GM13977 (cell line): ENCODE measurements at regions not wholly inside any gene's neighbourhood (a gene's known extent, or its start where the extent isn't known, plus 50 kb on each side); places are given as distances from the start of the nearest gene placed in this dataset.

Source experiments
- DNase-seq: peaks from one replicate; pipeline ENCODE4 v3.0.0; 2012; ENCODE audit warnings: low spot score
- CTCF ChIP-seq: IDR thresholded peaks from 2 replicates; pipeline ENCODE4 v1.5.1; 2012; ENCODE audit warnings: mild to moderate bottlenecking, control low read depth; ENCODE audit not compliant: insufficient read depth; ENCODE audit errors: extremely low read depth, missing control alignments
- in situ Hi-C: fragments of 300-500 bp; cut with MboI; formaldehyde crosslinking; loops from one replicate; pipeline ENCODE4 v1.12.0; 2022; ENCODE audit warnings: low sequenced_read_pairs, low pct_unique_long_range_greater_than_20kb, mixed read lengths, inconsistent platforms; ENCODE audit not compliant: unreplicated experiment

DNA sequence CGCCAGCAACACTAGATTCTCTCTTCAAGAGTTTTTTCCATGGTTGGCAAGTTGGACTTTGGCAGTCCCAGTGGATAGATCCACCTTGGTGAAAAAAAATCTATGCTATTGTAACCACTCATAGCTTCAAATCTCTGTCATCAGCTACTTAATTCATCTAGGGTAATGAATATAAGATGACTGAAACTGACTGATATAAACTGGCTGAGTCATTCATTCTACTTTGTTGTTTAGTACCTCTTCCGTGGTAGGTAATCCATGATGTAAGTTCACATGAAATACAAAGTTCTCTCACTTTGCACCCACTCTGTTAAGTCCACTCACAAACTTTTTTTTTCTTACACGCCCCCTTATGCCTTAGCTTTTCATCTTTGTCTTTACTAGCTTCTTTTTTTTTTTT lies 1381.5 kb downstream of the SLITRK5 start:
- no peak for DNase-seq
- in situ Hi-C loops: no loop called here
- TF ChIP-seq CTCF: no peak

GRCh38 chr13:89053418-89053817 lies 1382.2 kb downstream of the SLITRK5 start:
- no peak for DNase-seq
- no peak for TF ChIP-seq CTCF
- in situ Hi-C loops: no loop called here

GRCh38 chr13:89057274-89057673 lies 1386.1 kb downstream of the SLITRK5 start:
- no peak for TF ChIP-seq CTCF
- no peak for DNase-seq
- in situ Hi-C loops: no loop called here

DNA sequence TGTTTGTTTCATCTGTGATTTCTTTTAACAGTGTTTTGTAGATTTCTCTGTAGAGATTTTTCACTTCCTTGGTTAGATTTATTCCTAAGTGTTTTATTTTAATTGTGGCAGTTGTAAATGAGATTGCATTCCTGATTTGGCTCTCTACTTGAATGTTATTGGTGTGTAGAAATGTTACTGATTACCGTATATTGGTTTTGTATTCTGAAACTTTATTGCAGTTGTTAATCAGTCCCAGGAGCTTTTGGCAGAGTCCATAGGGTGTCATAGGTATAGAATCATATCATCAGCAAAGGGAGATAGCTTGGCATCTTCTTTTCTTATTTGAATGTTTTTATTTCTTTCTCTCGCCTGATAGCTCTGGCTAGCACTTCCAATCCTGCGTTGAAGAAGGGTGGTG lies 1386.7 kb downstream of the SLITRK5 start:
- in situ Hi-C loops: no loop called here
- DNase-seq: no peak
- TF ChIP-seq CTCF: no peak

DNA sequence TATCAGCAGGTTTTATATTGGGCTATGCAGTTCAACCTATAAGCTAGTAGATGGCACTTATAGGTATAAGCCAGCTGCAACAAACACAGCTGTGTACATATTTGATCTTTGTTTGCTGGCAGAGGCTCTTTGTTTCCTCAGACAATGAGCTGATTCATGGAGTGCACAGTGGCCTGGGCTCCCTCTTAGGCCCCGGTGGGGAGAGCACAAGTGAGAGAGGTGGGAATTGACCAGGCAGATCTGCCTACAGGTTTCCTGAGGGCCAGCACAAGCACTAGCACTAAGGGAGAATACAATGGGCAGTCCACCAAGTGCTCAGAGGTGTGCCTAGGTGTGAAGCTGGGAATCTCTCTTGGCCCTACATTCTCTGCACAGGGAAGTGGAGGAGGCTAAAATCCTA lies 1390.7 kb downstream of the SLITRK5 start:
- no peak for DNase-seq
- in situ Hi-C loops: no loop called here

DNA sequence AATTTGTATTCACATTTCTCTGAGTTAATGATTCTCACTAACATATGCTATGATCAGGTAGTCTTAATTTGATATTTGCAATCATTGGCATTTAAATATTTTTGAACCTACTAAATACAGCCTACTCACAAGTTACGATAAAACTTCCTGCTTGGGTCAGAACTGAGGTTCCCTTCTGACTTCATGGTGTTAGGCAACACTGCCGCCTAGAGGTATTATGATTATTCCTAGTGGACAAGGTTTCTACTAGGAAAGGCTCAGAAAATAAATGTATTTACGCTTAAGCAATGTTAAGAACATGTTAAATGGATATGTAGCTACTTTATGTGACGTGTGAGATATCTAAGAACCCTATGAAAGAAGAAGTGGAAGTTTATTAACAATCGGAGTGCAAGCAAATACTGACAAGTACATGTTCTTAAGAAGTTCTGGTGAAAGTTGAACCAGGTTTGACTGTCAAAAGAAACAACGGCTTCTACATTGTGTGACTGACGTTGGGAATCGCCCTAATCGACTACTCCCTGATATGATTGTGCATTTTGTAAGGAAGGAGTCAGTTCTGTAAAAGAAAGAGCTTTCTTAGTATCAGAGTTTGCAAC lies 1395.8 kb downstream of the SLITRK5 start:
- peak; percentile 62 for TF ChIP-seq CTCF
- in situ Hi-C loops: no loop called here
- no peak for DNase-seq

More for the DNA sequence above, 1390.7 kb downstream of the SLITRK5 start:
- no peak for TF ChIP-seq CTCF

- in situ Hi-C loops: no loop called here
- no peak for TF ChIP-seq CTCF
- DNase-seq: no peak
Measured at GRCh38 chr13:89072979-89073378, 1401.8 kb downstream of the SLITRK5 start.
